Fibroblast of lung (primary cell): ENCODE measurements at regions not wholly inside any gene's neighbourhood (a gene's known extent, or its start where the extent isn't known, plus 50 kb on each side); places are given as distances from the start of the nearest gene placed in this dataset.

Source experiments
- EZH2 ChIP-seq: IDR thresholded peaks from 2 replicates; pipeline ENCODE4 v1.5.1; 2012; ENCODE audit warnings: low read length, control low read depth, mild to moderate bottlenecking; ENCODE audit errors: missing control alignments
- TF ChIP-seq, protein P1 (sequence below), 2 donors: IDR thresholded peaks in 1 of 2; conservative IDR thresholded peaks in 1 of 2; 1 replicate in 1 of 2; 2 replicates in 1 of 2; pipeline ENCODE4 v1.5.1; 2011 to 2012; ENCODE audit warnings: low read length in 2 of 2, control low read depth in 1 of 2, inconsistent platforms in 1 of 2, low read depth in 1 of 2, mild to moderate bottlenecking in 1 of 2

DNA sequence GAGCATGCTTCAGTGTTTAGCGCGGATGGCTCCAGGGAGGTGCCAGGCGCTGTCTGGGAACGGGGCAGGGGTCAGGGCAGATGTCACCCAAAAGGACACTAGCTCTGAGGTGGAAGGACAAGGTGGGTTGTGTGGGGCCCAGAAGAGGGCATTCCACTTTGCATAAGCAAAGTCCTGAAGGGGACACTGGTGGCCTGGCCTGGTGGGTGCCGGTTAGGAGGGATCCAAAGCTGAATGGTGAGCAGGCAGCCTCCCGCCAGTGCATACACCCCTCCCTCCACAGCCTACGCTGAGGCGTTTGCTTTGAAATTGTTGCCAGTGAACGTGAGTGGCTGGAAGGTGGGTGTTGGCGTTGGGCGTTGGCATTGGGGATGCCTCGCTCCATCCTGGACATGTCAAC, 192.1 kb downstream of the BMP7 start:
- TF ChIP-seq, protein P1, sequence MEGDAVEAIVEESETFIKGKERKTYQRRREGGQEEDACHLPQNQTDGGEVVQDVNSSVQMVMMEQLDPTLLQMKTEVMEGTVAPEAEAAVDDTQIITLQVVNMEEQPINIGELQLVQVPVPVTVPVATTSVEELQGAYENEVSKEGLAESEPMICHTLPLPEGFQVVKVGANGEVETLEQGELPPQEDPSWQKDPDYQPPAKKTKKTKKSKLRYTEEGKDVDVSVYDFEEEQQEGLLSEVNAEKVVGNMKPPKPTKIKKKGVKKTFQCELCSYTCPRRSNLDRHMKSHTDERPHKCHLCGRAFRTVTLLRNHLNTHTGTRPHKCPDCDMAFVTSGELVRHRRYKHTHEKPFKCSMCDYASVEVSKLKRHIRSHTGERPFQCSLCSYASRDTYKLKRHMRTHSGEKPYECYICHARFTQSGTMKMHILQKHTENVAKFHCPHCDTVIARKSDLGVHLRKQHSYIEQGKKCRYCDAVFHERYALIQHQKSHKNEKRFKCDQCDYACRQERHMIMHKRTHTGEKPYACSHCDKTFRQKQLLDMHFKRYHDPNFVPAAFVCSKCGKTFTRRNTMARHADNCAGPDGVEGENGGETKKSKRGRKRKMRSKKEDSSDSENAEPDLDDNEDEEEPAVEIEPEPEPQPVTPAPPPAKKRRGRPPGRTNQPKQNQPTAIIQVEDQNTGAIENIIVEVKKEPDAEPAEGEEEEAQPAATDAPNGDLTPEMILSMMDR (conservative IDR thresholded peaks at IDR 0.05 in 1 of 2, IDR thresholded peaks at IDR 0.05 in 1 of 2; ENCODE audit: low read depth in 1 of 2, low read length in 2 of 2): no peak
- TF ChIP-seq EZH2: no peak
